Right lobe of liver (tissue), 6 donors: ENCODE measurements at regions not wholly inside any gene's neighbourhood (a gene's known extent, or its start where the extent isn't known, plus 50 kb on each side); places are given as distances from the start of the nearest gene placed in this dataset.
"Not testable (repeated sequence)": the region's sequence is repeated elsewhere in the genome, so short reads cannot be mapped to it uniquely, and the experiment has no call there.

ENCODE experiments used
- ATAC-seq, 4 donors: fragments of 200-7000 bp; cut with Tn5 transposase; one replicate each; pipeline ENCODE4 v1.9.1; 2020; ENCODE audit warnings: mild to moderate bottlenecking in 4 of 4, moderate library complexity in 4 of 4
- DNase-seq, 3 donors: peaks; one replicate each; pipeline ENCODE4 v3.0.0-alpha.2; 2020
- H3K27ac ChIP-seq, 3 donors: fragments of 200-600 bp; one replicate each; pipeline ENCODE4 v1.8.0; 2022
- H3K27me3 ChIP-seq, 2 donors: fragments of 200-600 bp; one replicate each; pipeline ENCODE4 v1.8.0; 2022
- H3K36me3 ChIP-seq, 4 donors: fragments of 200-600 bp; sonication (generic) in 1 of 4; one replicate each; pipeline versions ENCODE4 v1.5.1 to v1.8.0; 2017 to 2022; ENCODE audit warnings: control low read depth in 1 of 4
- H3K4me1 ChIP-seq, 4 donors: fragments of 200-600 bp; sonication (generic) in 1 of 4; one replicate each; pipeline versions ENCODE4 v1.5.1 to v1.8.0; 2017 to 2022; ENCODE audit warnings: control low read depth in 1 of 4
- H3K4me3 ChIP-seq, 3 donors: fragments of 200-600 bp; one replicate each; pipeline ENCODE4 v1.8.0; 2022
- H3K9me3 ChIP-seq, 4 donors: fragments of 200-600 bp; sonication (generic) in 1 of 4; one replicate each; pipeline versions ENCODE4 v1.5.1 to v1.8.0; 2017 to 2022; ENCODE audit warnings: control low read depth in 1 of 4
- CTCF ChIP-seq, 4 donors: fragments of 200-600 bp in 3 of 4; fragments of 450-650 bp in 1 of 4; IDR thresholded peaks; one replicate each; pipeline versions ENCODE4 v1.5.1 to v1.8.0; 2016 to 2022; ENCODE audit warnings: antibody characterized with exemption in 4 of 4, mild to moderate bottlenecking in 2 of 4
- POLR2A ChIP-seq: fragments of 450-650 bp; IDR thresholded peaks from one replicate; pipeline ENCODE4 v1.6.1; 2017; ENCODE audit warnings: antibody characterized with exemption, mild to moderate bottlenecking
- WGBS: methylation state at CpG from one replicate; pipeline ENCODE4 v1.1.6; 2018; ENCODE audit warnings: low coverage, low lambda C conversion rate; ENCODE audit not compliant: insufficient coverage; ENCODE audit errors: missing lambda C conversion rate; 5-methylcytosine and 5-hydroxymethylcytosine counted together
- intact Hi-C, 2 donors: fragments of 100-400 bp; cut with DNase I; formaldehyde crosslinking; loops; one replicate each; pipeline versions ENCODE4 v1.11.2 to v1.14.1; 2022
- donor health status: DM: no; HTN: yes; CAD: no.
- donor health status: DM: no; HTN: no; CAD: no.
- donor health status: DM: no; HTN: no; CAD: no.
- donor health status: DM: no; HTN: yes; CAD: no.
- donor health status: DM: no; HTN: yes; CAD: no.

- Histone ChIP-seq H3K36me3 (no peaks in the 10 kb centered on the region), H3K4me3 (no peak overlapping the region), H3K27ac (no peak overlapping the region), H3K4me1 (no peaks in the 10 kb centered on the region), H3K27me3 (no peaks in the 10 kb centered on the region), H3K9me3 (no peaks in the 10 kb centered on the region)
- TF ChIP-seq POLR2A: no peak
- TF ChIP-seq CTCF (IDR thresholded peaks at IDR 0.05): no peak
- intact Hi-C loops: no loop called here
- ATAC-seq (no peak), DNase-seq (no peak)
- WGBS: 81% methylated on average over 1 of the region's 1 CpG
Observed at GRCh38 chr15:95041297-95041696, 809.9 kb downstream of the MCTP2 start.

GRCh38 chr15:95043236-95043932 is 812.0 kb downstream of the MCTP2 start:
- DNase-seq, H3K36me3 ChIP-seq, ATAC-seq, intact Hi-C loops, H3K4me1 ChIP-seq, H3K4me3 ChIP-seq, H3K27ac ChIP-seq, H3K9me3 ChIP-seq, H3K27me3 ChIP-seq: not testable (repeated sequence)
- 67% methylated on average over 9 of the region's 9 CpGs for WGBS

- Histone ChIP-seq H3K27ac (no peak overlapping the region), H3K4me3 (no peak overlapping the region), H3K9me3 (no peaks in the 10 kb centered on the region), H3K36me3 (no peaks in the 10 kb centered on the region), H3K27me3 (no peaks in the 10 kb centered on the region), H3K4me1 (no peaks in the 10 kb centered on the region)
- intact Hi-C loops: no loop called here
- no peak for TF ChIP-seq POLR2A
- TF ChIP-seq CTCF (IDR thresholded peaks at IDR 0.05): no peak
- 45% methylated on average over 1 of the region's 1 CpG for WGBS
- DNase-seq: no peak
- no peak for ATAC-seq
Observed at GRCh38 chr15:95043933-95044313, 812.6 kb downstream of the MCTP2 start.

- Histone ChIP-seq H3K4me1 (no peaks in the 10 kb centered on the region), H3K36me3 (no peaks in the 10 kb centered on the region), H3K27me3 (no peaks in the 10 kb centered on the region), H3K9me3 (no peaks in the 10 kb centered on the region), H3K27ac (no peak overlapping the region), H3K4me3 (no peak overlapping the region)
- intact Hi-C loops: no loop called here
- TF ChIP-seq POLR2A (no peak), CTCF (IDR thresholded peaks at IDR 0.05) (no peak)
- DNase-seq (no peak), ATAC-seq (no peak)
- WGBS: 45% methylated on average over 8 of the region's 8 CpGs
Observed at GRCh38 chr15:95044745-95045417, 813.5 kb downstream of the MCTP2 start.

GRCh38 chr15:95051861-95052260 is 820.5 kb downstream of the MCTP2 start:
- H3K36me3 ChIP-seq: no peaks in the 10 kb centered on the region
- WGBS: 50% methylated on average over 1 of the region's 2 CpGs
- H3K27ac ChIP-seq: no peak overlapping the region
- no peak overlapping the region for H3K4me3 ChIP-seq
- H3K9me3 ChIP-seq: no peaks in the 10 kb centered on the region
- DNase-seq (no peak), ATAC-seq (no peak)
- H3K27me3 ChIP-seq: no peaks in the 10 kb centered on the region
- TF ChIP-seq CTCF (IDR thresholded peaks at IDR 0.05): no peak
- TF ChIP-seq POLR2A: no peak
- no peaks in the 10 kb centered on the region for H3K4me1 ChIP-seq
- intact Hi-C loops: no loop called here
